Pulmonary artery endothelial cell (primary cell): ENCODE measurements at regions not wholly inside any gene's neighbourhood (a gene's known extent, or its start where the extent isn't known, plus 50 kb on each side); places are given as distances from the start of the nearest gene placed in this dataset.
"Not testable (repeated sequence)": the region's sequence is repeated elsewhere in the genome, so short reads cannot be mapped to it uniquely, and the experiment has no call there.

Experiments used
- DNase-seq: peaks from one replicate; pipeline ENCODE4 v3.0.0-alpha.2; 2011; ENCODE audit warnings: low read depth, low spot score

GRCh38 chr1:148277865-148278279 lies 125.8 kb upstream of the NBPF11 start:
- DNase-seq = not testable (repeated sequence)

- not testable (repeated sequence) for DNase-seq
Observed at GRCh38 chr1:148267066-148267465, 115.0 kb upstream of the NBPF11 start.

- DNase-seq = no peak
Observed at GRCh38 chr1:148264374-148265276, 112.5 kb upstream of the NBPF11 start.

- DNase-seq = no peak
Observed at GRCh38 chr1:148263906-148264255, 111.8 kb upstream of the NBPF11 start.

- no peak for DNase-seq
Observed at GRCh38 chr1:148263128-148263905, 111.2 kb upstream of the NBPF11 start.

GRCh38 chr1:148261684-148262083 lies 109.6 kb upstream of the NBPF11 start:
- not testable (repeated sequence) for DNase-seq

GRCh38 chr1:148257886-148258285 lies 105.8 kb upstream of the NBPF11 start:
- DNase-seq = not testable (repeated sequence)

- not testable (repeated sequence) for DNase-seq
Observed at GRCh38 chr1:148254611-148255429, 102.7 kb upstream of the NBPF11 start.

- DNase-seq = not testable (repeated sequence)
Observed at GRCh38 chr1:148253808-148254207, 101.7 kb upstream of the NBPF11 start.

GRCh38 chr1:148248798-148249197 lies 96.7 kb upstream of the NBPF11 start:
- not testable (repeated sequence) for DNase-seq

GRCh38 chr1:148246258-148246861 lies 94.3 kb upstream of the NBPF11 start:
- DNase-seq = not testable (repeated sequence)

GRCh38 chr1:148245843-148246242 lies 93.8 kb upstream of the NBPF11 start:
- not testable (repeated sequence) for DNase-seq

GRCh38 chr1:148245443-148245842 lies 93.4 kb upstream of the NBPF11 start:
- DNase-seq = not testable (repeated sequence)

- DNase-seq = not testable (repeated sequence)
Observed at GRCh38 chr1:148233250-148233649, 81.2 kb upstream of the NBPF11 start.

- DNase-seq = not testable (repeated sequence)
Observed at GRCh38 chr1:148228846-148229245, 76.8 kb upstream of the NBPF11 start.

GRCh38 chr1:148222399-148223159 lies 70.5 kb upstream of the NBPF11 start:
- DNase-seq = not testable (repeated sequence)

- not testable (repeated sequence) for DNase-seq
Observed at GRCh38 chr1:148221593-148221992, 69.5 kb upstream of the NBPF11 start.

- DNase-seq = not testable (repeated sequence)
Observed at GRCh38 chr1:148219229-148219628, 67.1 kb upstream of the NBPF11 start.

GRCh38 chr1:148211191-148211590 lies 59.1 kb upstream of the NBPF11 start:
- not testable (repeated sequence) for DNase-seq

- not testable (repeated sequence) for DNase-seq
Observed at GRCh38 chr1:148210624-148211023, 58.5 kb upstream of the NBPF11 start.
